ENCODE measurements at regions not wholly inside any gene's neighbourhood (a gene's known extent, or its start where the extent isn't known, plus 50 kb on each side); places are given as distances from the start of the nearest gene placed in this dataset.

DNA sequence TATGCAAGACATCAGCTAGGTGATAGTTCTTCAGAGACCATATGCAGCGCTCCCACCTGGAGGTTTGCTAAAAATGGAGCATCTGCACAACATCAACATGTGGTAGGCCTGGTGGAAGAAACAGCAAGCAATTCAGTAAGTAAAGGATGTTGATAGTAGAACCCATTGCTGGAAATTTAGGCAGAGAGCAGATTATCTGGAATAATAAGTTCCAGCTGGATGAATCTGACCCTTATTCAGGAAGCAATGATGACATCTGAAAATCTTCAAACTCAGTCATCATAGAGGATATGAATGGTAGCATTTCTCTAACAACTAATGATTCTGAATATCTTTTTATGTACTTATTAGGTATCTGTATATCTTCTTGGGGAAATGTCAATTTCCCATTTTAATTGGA is 225.2 kb upstream of the ANO3 start:
- no peak overlapping the region for H3K4me3 Mint-ChIP-seq

DNA sequence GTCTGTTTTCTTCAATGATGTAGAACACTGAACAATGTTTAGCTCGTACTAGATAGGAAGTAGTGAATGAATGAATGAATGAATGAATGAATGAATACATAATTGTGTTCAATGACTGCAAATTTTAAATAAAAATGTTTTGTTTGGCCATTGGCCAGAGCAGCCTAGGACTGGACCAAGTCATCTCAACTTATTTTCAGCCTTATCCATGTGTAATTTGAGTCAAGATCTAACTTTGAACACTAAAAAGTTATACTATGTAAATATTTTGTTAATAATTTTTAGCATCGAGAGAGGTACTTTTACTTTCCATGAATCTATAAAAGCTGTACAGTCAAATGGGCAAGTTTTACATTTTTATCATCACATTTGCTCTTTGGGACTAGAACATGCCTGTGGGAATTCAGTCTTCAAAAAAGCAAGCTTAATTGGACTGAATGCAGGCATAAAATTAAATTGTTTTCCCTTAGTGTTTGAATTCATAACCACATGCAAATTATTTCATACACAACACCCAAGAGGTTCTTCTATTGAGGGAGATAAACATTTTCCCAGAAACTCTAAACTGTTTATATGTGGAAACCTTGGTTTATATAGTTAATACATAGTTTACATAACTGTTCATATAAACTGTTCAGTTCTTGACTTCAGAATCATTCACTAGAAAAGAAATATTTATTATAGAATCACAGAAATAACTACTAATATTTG is 222.1 kb upstream of the ANO3 start:
- H3K4me1 Mint-ChIP-seq (ENCODE audit: low read depth), result no peaks in the 10 kb centered on the region
- H3K27ac Mint-ChIP-seq, result no peak overlapping the region
- DNase-seq (ENCODE audit: low spot score), result no peak
- peaks cover 29% of the 10 kb centered on the region for H3K9me3 Mint-ChIP-seq
- H3K36me3 Mint-ChIP-seq (ENCODE audit: low read depth), result no peaks in the 10 kb centered on the region
- no peak overlapping the region for H3K4me3 Mint-ChIP-seq
- H3K27me3 Mint-ChIP-seq (ENCODE audit: low read depth), result no peaks in the 10 kb centered on the region

More for the DNA sequence above, 225.2 kb upstream of the ANO3 start:
- no peak for DNase-seq (ENCODE audit: low spot score)
- Mint-ChIP-seq H3K9me3 (peaks cover 22% of the 10 kb centered on the region), H3K27me3 (ENCODE audit: low read depth) (no peaks in the 10 kb centered on the region), H3K4me1 (ENCODE audit: low read depth) (no peaks in the 10 kb centered on the region), H3K36me3 (ENCODE audit: low read depth) (no peaks in the 10 kb centered on the region), H3K27ac (no peak overlapping the region)

DNA sequence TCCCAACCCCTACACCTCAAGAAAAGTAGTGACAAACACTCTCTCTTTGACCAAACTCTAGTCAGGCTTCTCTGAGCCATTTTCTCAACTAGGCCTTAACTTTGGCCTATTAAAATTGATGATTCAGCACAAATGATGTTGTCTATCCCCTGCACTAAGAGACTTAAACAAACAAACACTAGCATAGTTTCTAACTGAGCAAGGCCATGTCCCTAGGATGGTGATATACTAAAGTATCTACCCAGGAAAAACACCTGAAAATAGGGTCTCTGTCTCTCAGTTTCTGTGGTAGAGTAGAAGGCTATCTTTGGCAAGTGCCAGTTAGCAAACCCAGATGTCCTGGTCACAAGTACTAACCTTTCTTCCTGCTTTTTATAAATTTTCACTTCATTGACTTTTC is 219.7 kb upstream of the ANO3 start:
- no peaks in the 10 kb centered on the region for H3K27me3 Mint-ChIP-seq (ENCODE audit: low read depth)
- DNase-seq (ENCODE audit: low spot score), result no peak
- H3K9me3 Mint-ChIP-seq, result peaks cover 20% of the 10 kb centered on the region
- H3K27ac Mint-ChIP-seq, result no peak overlapping the region
- no peak overlapping the region for H3K4me3 Mint-ChIP-seq
- H3K4me1 Mint-ChIP-seq (ENCODE audit: low read depth), result no peaks in the 10 kb centered on the region
- H3K36me3 Mint-ChIP-seq (ENCODE audit: low read depth), result no peaks in the 10 kb centered on the region

DNA sequence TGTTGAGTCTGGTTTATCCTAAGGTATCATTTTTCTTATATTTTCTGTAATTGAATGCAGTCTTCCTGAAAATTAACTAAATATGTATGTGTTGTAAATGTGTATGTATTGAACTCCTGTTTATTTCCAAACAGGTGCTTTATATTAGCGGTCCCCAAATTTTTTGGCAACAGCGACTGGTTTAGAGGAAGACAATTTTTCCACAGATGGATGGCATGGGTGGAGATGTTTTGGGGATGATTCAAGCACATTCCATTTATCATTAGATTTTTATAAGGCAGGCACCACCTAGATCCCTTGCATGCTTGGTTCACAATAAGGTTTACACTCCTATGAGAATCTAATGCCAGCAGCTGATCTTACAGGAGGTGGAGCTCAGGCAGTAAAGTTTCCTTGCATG is 210.5 kb upstream of the ANO3 start:
- Mint-ChIP-seq H3K4me3 (no peak overlapping the region), H3K9me3 (peaks cover 4% of the 10 kb centered on the region), H3K4me1 (ENCODE audit: low read depth) (no peaks in the 10 kb centered on the region), H3K36me3 (ENCODE audit: low read depth) (no peaks in the 10 kb centered on the region), H3K27ac (no peak overlapping the region), H3K27me3 (ENCODE audit: low read depth) (no peaks in the 10 kb centered on the region)
- DNase-seq (ENCODE audit: low spot score), result no peak

DNA sequence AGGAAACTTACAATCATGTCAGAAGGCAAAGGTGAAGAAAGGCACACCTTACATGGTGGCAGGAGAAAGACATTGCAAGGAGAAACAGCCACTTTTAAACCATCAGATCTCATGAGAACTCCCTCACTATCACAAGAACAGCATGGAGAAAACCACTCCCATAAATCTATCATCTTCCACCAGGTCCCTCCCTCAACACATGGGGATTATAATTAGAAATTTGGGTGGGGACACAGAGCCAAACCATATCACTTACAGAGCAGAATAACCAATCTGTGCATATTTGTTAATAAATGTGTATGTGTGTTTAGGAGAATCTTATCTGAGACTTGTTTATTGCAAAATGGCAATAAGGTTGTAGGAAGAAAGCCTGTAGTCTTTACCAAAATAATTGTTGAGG is 205.2 kb upstream of the ANO3 start:
- Mint-ChIP-seq H3K4me3 (no peak overlapping the region), H3K36me3 (ENCODE audit: low read depth) (no peaks in the 10 kb centered on the region), H3K27ac (no peak overlapping the region), H3K27me3 (ENCODE audit: low read depth) (no peaks in the 10 kb centered on the region), H3K9me3 (peaks cover 16% of the 10 kb centered on the region), H3K4me1 (ENCODE audit: low read depth) (no peaks in the 10 kb centered on the region)
- no peak for DNase-seq (ENCODE audit: low spot score)

DNA sequence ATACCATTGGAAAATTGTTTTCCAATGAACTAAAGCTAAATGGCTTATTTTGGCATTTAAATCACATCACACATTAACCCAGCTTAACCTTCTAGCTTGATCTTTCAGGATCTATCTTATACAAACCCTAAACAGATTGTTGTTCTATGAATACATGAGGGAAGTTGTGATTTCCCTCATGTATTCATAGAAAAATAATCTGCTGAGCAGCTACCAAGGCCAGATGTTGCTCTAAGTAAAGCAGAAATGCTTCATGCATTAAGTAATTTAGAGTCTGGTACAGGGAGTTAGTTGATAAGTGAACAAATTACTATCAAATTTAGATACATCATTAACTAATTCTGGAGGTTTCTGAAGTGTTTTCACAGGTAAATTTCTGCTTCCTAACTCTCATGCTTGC is 204.6 kb upstream of the ANO3 start:
- peaks cover 20% of the 10 kb centered on the region for H3K9me3 Mint-ChIP-seq
- no peak for DNase-seq (ENCODE audit: low spot score)
- no peak overlapping the region for H3K4me3 Mint-ChIP-seq
- no peaks in the 10 kb centered on the region for H3K4me1 Mint-ChIP-seq (ENCODE audit: low read depth)
- no peaks in the 10 kb centered on the region for H3K36me3 Mint-ChIP-seq (ENCODE audit: low read depth)
- no peaks in the 10 kb centered on the region for H3K27me3 Mint-ChIP-seq (ENCODE audit: low read depth)
- H3K27ac Mint-ChIP-seq, result no peak overlapping the region

DNA sequence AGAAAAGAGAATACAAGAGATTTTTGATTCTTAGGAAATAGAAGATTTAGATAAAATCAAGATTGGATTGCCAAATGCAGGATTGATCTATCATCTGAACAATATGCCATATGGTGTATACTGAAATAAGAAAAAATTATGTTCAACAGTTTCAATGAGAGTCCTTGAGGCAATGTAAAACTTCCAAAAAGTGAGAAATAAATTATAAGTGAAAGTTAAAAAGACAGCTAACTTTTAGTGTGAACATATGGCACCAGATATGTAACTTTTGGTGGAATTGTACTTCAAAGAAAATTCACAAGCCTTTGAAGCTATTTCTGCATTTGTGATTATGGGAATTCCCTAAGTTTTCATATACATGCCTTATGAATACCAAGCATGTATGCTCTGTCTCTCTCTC is 200.5 kb upstream of the ANO3 start:
- H3K27ac Mint-ChIP-seq, result no peak overlapping the region
- no peaks in the 10 kb centered on the region for H3K36me3 Mint-ChIP-seq (ENCODE audit: low read depth)
- no peak overlapping the region for H3K4me3 Mint-ChIP-seq
- peaks cover 17% of the 10 kb centered on the region for H3K9me3 Mint-ChIP-seq
- no peak for DNase-seq (ENCODE audit: low spot score)
- H3K4me1 Mint-ChIP-seq (ENCODE audit: low read depth), result no peaks in the 10 kb centered on the region
- H3K27me3 Mint-ChIP-seq (ENCODE audit: low read depth), result no peaks in the 10 kb centered on the region

DNA sequence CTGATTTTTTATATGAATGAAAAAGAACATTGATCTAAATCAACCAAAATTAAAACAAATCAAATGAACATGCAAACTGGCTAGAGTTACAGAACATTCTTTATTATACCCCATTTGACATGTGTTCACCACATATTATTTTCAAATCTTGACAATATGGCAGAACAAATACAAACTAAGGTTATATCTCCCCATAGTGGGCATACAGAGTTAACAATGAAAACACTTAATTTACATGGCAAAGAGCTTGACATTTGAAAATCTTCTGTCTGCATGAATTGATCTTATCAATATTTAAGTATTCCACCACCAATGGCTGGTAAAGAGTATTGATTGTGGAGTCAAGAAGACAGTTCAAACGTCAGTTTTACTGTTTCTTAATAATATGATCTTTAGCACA is 197.9 kb upstream of the ANO3 start:
- H3K4me1 Mint-ChIP-seq (ENCODE audit: low read depth), result no peaks in the 10 kb centered on the region
- no peak overlapping the region for H3K27ac Mint-ChIP-seq
- DNase-seq (ENCODE audit: low spot score), result no peak
- H3K27me3 Mint-ChIP-seq (ENCODE audit: low read depth), result no peaks in the 10 kb centered on the region
- H3K4me3 Mint-ChIP-seq, result no peak overlapping the region
- H3K36me3 Mint-ChIP-seq (ENCODE audit: low read depth), result no peaks in the 10 kb centered on the region
- H3K9me3 Mint-ChIP-seq, result peaks cover 9% of the 10 kb centered on the region

DNA sequence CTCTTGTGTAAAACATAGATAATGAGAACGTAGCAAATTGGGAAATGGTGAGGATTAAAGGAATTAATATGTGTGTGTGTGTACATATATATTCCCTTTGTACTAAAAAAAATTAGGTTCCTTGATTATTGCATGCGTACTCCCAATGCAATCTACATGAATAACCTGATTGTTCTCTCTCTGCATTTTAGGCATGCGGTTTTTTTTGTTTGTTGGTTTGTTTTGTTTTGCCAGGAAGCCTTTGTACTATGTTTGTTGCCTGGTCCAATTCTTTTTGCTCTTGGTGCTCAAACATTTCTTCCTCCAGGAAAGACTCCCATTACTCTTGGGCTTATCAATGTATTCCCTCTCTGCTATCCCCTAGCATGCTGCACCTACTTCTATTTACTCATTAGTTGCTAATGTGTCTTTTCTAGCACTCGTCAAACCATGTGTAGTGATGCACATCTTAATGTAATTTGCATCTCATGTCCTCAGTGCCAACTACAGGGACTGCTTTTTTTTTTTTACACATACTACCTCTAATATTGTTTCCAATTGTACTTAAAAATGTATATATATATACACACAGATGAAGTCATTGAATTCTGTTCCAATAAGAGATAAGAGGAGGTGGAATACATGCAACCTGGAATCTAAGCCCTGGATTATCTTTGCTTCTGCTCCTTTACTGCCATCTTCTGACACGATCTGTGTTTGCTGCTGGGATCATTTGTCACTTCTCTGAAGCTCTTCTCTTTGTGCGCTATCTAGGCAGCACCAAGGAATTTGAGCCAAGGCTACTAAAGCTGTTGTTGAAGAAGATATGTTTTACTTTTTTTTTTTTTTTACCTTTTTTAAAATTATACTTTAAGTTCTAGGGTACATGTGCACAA is 197.2 kb upstream of the ANO3 start:
- Mint-ChIP-seq H3K4me1 (ENCODE audit: low read depth) (no peaks in the 10 kb centered on the region), H3K36me3 (ENCODE audit: low read depth) (no peaks in the 10 kb centered on the region), H3K27ac (no peak overlapping the region), H3K4me3 (no peak overlapping the region), H3K9me3 (peaks cover 8% of the 10 kb centered on the region), H3K27me3 (ENCODE audit: low read depth) (no peaks in the 10 kb centered on the region)
- no peak for DNase-seq (ENCODE audit: low spot score)

DNA sequence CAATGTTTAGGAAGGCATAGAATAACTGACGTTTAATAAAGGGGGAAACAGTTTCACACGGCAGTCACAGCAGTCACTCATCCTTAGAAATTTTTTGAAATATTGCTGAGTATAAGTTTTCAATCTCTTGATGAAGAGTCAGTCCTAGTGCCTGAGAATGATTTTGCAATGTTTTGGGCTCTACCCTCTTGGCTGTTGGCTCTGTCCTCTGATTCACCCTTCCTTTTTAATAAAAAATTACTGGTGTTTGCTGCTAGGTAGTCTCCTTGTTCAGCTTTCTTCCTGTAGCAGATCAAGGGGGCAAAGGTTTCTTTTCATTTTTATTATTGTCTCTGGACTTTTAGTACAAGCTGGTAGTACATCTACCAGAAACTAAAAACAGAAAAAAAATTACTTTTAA is 194.3 kb upstream of the ANO3 start:
- H3K27me3 Mint-ChIP-seq (ENCODE audit: low read depth), result no peaks in the 10 kb centered on the region
- no peaks in the 10 kb centered on the region for H3K4me1 Mint-ChIP-seq (ENCODE audit: low read depth)
- no peak for DNase-seq (ENCODE audit: low spot score)
- H3K36me3 Mint-ChIP-seq (ENCODE audit: low read depth), result no peaks in the 10 kb centered on the region
- no peak overlapping the region for H3K4me3 Mint-ChIP-seq
- H3K27ac Mint-ChIP-seq, result no peak overlapping the region
- H3K9me3 Mint-ChIP-seq, result no peaks in the 10 kb centered on the region

DNA sequence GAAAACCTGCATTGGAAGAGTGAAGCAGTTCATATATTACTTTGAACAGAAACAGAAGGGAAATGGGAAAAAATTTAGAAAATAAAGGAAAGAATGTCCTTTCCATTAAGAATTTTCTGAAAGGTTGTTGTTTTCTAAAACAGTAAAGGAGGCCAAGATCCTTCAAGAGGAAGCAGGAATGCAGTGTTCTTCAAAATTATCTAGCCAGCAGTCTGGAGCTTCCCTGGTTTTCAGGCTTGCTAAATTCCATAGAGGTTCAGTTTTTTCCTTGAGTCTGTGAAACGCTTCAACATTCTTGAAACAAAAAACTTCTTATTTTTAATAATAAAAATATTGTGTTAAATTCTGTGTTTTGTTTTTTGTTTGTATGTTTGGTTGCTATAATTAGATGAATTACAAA is 189.0 kb upstream of the ANO3 start:
- H3K4me3 Mint-ChIP-seq, result no peak overlapping the region
- no peak overlapping the region for H3K27ac Mint-ChIP-seq
- DNase-seq (ENCODE audit: low spot score), result no peak
- no peaks in the 10 kb centered on the region for H3K36me3 Mint-ChIP-seq (ENCODE audit: low read depth)
- no peaks in the 10 kb centered on the region for H3K27me3 Mint-ChIP-seq (ENCODE audit: low read depth)
- no peaks in the 10 kb centered on the region for H3K4me1 Mint-ChIP-seq (ENCODE audit: low read depth)
- peaks cover 4% of the 10 kb centered on the region for H3K9me3 Mint-ChIP-seq

DNA sequence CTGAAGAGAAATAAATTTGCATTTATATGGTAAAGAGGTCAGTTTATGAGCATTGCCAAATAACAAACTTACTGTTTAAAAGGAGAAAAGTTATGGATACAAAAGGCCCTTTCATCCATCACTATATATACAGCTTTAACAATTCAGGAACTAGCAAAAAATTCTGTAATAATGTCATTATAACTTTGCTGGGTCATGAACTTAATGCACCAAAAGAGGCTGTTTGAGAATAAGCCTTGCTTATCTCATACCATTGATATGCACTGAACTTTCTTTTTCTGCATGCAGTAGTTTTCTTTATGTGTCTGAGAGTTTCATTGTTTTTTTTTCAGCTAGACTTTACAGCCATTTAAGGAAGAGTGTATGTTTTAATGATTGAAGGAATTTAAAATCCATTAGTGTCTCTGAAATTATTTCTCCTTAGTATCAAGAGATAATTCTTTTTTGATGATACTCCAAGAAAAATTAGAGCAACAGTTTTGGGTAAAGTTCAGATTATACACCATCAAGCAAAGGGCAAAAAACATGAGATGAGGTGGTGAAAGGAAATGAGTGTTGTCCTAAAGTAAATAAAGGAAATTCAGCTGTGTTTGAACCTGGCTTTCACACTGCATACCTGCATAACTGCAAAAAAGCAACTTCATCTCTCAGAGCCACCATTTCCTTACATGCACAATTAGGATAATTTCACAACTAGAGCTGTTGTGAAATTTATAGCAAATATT is 188.2 kb upstream of the ANO3 start:
- no peaks in the 10 kb centered on the region for H3K27me3 Mint-ChIP-seq (ENCODE audit: low read depth)

DNA sequence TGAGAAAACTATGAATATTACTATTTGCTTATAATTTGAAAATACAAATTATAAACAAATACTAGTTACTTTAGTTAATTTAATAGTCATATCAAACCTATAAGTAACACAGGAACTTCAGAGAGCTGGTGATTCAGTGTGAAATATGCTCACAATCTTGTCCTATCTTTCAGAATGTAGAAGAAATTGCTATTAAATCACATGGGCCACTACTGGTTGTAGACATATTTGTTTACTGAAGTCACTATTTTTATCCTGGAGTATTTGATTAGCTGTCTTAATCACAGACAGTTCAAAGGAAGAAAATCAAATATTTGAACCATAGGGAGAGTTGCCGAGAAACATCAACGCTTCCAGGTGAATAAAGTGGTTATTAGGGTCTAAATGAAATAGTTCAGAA is 187.6 kb upstream of the ANO3 start:
- Mint-ChIP-seq H3K36me3 (ENCODE audit: low read depth) (no peaks in the 10 kb centered on the region), H3K4me1 (ENCODE audit: low read depth) (no peaks in the 10 kb centered on the region), H3K9me3 (peaks cover 8% of the 10 kb centered on the region), H3K4me3 (no peak overlapping the region), H3K27me3 (ENCODE audit: low read depth) (no peaks in the 10 kb centered on the region), H3K27ac (no peak overlapping the region)
- no peak for DNase-seq (ENCODE audit: low spot score)

More for the DNA sequence above, 188.2 kb upstream of the ANO3 start:
- DNase-seq (ENCODE audit: low spot score), result no peak
- H3K27ac Mint-ChIP-seq, result no peak overlapping the region
- no peaks in the 10 kb centered on the region for H3K36me3 Mint-ChIP-seq (ENCODE audit: low read depth)
- peaks cover 7% of the 10 kb centered on the region for H3K9me3 Mint-ChIP-seq
- no peaks in the 10 kb centered on the region for H3K4me1 Mint-ChIP-seq (ENCODE audit: low read depth)
- no peak overlapping the region for H3K4me3 Mint-ChIP-seq

DNA sequence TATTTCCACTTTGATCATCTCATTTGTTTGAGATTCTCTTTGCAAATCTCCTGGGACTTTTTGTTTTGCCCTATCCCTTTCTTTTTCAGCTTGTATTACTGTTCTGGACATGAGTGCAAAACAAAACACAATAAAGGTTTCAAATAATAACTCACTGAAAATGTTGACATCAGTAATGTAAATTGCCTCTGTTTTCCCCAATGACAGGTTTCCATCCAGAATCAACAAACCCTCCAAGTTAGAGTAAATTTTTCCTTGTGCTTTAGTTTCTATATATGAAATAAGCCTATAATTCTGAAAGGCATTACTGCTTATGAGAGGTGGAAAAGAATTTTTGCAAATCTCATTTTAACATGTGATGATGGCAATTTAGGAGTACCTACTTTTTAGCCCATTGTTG is 187.0 kb upstream of the ANO3 start:
- Mint-ChIP-seq H3K9me3 (peaks cover 8% of the 10 kb centered on the region), H3K4me1 (ENCODE audit: low read depth) (no peaks in the 10 kb centered on the region), H3K27ac (no peak overlapping the region), H3K4me3 (no peak overlapping the region), H3K36me3 (ENCODE audit: low read depth) (no peaks in the 10 kb centered on the region), H3K27me3 (ENCODE audit: low read depth) (no peaks in the 10 kb centered on the region)
- DNase-seq (ENCODE audit: low spot score), result no peak
